Activated naive CD4-positive, alpha-beta T cell treated with anti-CD3 and anti-CD28 coated beads, Interleukin-2, amount 50 U/mL, for 24 hours (primary cell): ENCODE measurements at regions not wholly inside any gene's neighbourhood (a gene's known extent, or its start where the extent isn't known, plus 50 kb on each side); places are given as distances from the start of the nearest gene placed in this dataset.

Experiments
- H3K27ac Mint-ChIP-seq: one replicate; pipeline ENCODE4 v1.8.0; 2021; ENCODE audit warnings: mild to moderate bottlenecking, mixed read lengths
- H3K27me3 Mint-ChIP-seq: one replicate; pipeline ENCODE4 v1.8.0; 2021; ENCODE audit warnings: mixed read lengths
- H3K36me3 Mint-ChIP-seq: one replicate; pipeline ENCODE4 v1.8.0; 2021; ENCODE audit warnings: mixed read lengths
- H3K4me1 Mint-ChIP-seq: one replicate; pipeline ENCODE4 v1.8.0; 2021; ENCODE audit warnings: mixed read lengths
- H3K4me3 Mint-ChIP-seq: one replicate; pipeline ENCODE4 v1.8.0; 2021; ENCODE audit warnings: mild to moderate bottlenecking, mixed read lengths
- H3K9me3 Mint-ChIP-seq: one replicate; pipeline ENCODE4 v1.8.0; 2021; ENCODE audit warnings: mixed read lengths

GRCh38 chr13:68872338-68872737 is 1235.3 kb upstream of the ATXN8OS start:
- H3K36me3 Mint-ChIP-seq, result no peaks in the 10 kb centered on the region
- peaks cover 4% of the 10 kb centered on the region for H3K9me3 Mint-ChIP-seq
- no peaks in the 10 kb centered on the region for H3K4me1 Mint-ChIP-seq
- no peaks in the 10 kb centered on the region for H3K27me3 Mint-ChIP-seq
- H3K27ac Mint-ChIP-seq, result no peak overlapping the region
- no peak overlapping the region for H3K4me3 Mint-ChIP-seq

GRCh38 chr13:68851026-68851425 is 1256.6 kb upstream of the ATXN8OS start:
- H3K27me3 Mint-ChIP-seq, result no peaks in the 10 kb centered on the region
- H3K36me3 Mint-ChIP-seq, result no peaks in the 10 kb centered on the region
- H3K27ac Mint-ChIP-seq, result no peak overlapping the region
- no peaks in the 10 kb centered on the region for H3K4me1 Mint-ChIP-seq
- no peak overlapping the region for H3K4me3 Mint-ChIP-seq
- H3K9me3 Mint-ChIP-seq, result no peaks in the 10 kb centered on the region

- Mint-ChIP-seq H3K9me3 (no peaks in the 10 kb centered on the region), H3K4me3 (no peak overlapping the region), H3K27me3 (no peaks in the 10 kb centered on the region), H3K27ac (no peak overlapping the region), H3K4me1 (no peaks in the 10 kb centered on the region), H3K36me3 (no peaks in the 10 kb centered on the region)
These were observed 1257.5 kb upstream of the ATXN8OS start for GRCh38 chr13:68850160-68850559.

- H3K27ac Mint-ChIP-seq, result no peak overlapping the region
- no peaks in the 10 kb centered on the region for H3K9me3 Mint-ChIP-seq
- no peaks in the 10 kb centered on the region for H3K27me3 Mint-ChIP-seq
- no peaks in the 10 kb centered on the region for H3K4me1 Mint-ChIP-seq
- H3K36me3 Mint-ChIP-seq, result no peaks in the 10 kb centered on the region
- no peak overlapping the region for H3K4me3 Mint-ChIP-seq
These were observed 1261.0 kb upstream of the ATXN8OS start for GRCh38 chr13:68846663-68847062.

- H3K9me3 Mint-ChIP-seq, result peaks cover 16% of the 10 kb centered on the region
- H3K36me3 Mint-ChIP-seq, result no peaks in the 10 kb centered on the region
- no peak overlapping the region for H3K27ac Mint-ChIP-seq
- H3K27me3 Mint-ChIP-seq, result no peaks in the 10 kb centered on the region
- no peak overlapping the region for H3K4me3 Mint-ChIP-seq
- H3K4me1 Mint-ChIP-seq, result no peaks in the 10 kb centered on the region
These were observed 1273.3 kb upstream of the ATXN8OS start for GRCh38 chr13:68834375-68834774.

GRCh38 chr13:68816715-68817114 is 1290.9 kb upstream of the ATXN8OS start:
- H3K27ac Mint-ChIP-seq, result no peak overlapping the region
- H3K36me3 Mint-ChIP-seq, result no peaks in the 10 kb centered on the region
- H3K4me3 Mint-ChIP-seq, result no peak overlapping the region
- no peaks in the 10 kb centered on the region for H3K4me1 Mint-ChIP-seq
- H3K9me3 Mint-ChIP-seq, result peaks cover 6% of the 10 kb centered on the region
- H3K27me3 Mint-ChIP-seq, result no peaks in the 10 kb centered on the region

- H3K9me3 Mint-ChIP-seq, result no peaks in the 10 kb centered on the region
- H3K36me3 Mint-ChIP-seq, result no peaks in the 10 kb centered on the region
- H3K27me3 Mint-ChIP-seq, result no peaks in the 10 kb centered on the region
- H3K4me3 Mint-ChIP-seq, result no peak overlapping the region
- H3K4me1 Mint-ChIP-seq, result no peaks in the 10 kb centered on the region
- no peak overlapping the region for H3K27ac Mint-ChIP-seq
These were observed 1294.3 kb upstream of the ATXN8OS start for GRCh38 chr13:68813180-68813796.

- Mint-ChIP-seq H3K4me1 (no peaks in the 10 kb centered on the region), H3K27me3 (no peaks in the 10 kb centered on the region), H3K36me3 (no peaks in the 10 kb centered on the region), H3K9me3 (no peaks in the 10 kb centered on the region), H3K27ac (no peak overlapping the region), H3K4me3 (no peak overlapping the region)
These were observed 1297.0 kb upstream of the ATXN8OS start for GRCh38 chr13:68810660-68811059.

GRCh38 chr13:68808456-68808855 is 1299.2 kb upstream of the ATXN8OS start:
- Mint-ChIP-seq H3K4me3 (no peak overlapping the region), H3K27ac (no peak overlapping the region), H3K4me1 (no peaks in the 10 kb centered on the region), H3K9me3 (no peaks in the 10 kb centered on the region), H3K27me3 (no peaks in the 10 kb centered on the region), H3K36me3 (no peaks in the 10 kb centered on the region)

GRCh38 chr13:68806125-68806524 is 1301.5 kb upstream of the ATXN8OS start:
- no peaks in the 10 kb centered on the region for H3K9me3 Mint-ChIP-seq
- H3K4me3 Mint-ChIP-seq, result no peak overlapping the region
- H3K36me3 Mint-ChIP-seq, result no peaks in the 10 kb centered on the region
- H3K27ac Mint-ChIP-seq, result no peak overlapping the region
- no peaks in the 10 kb centered on the region for H3K4me1 Mint-ChIP-seq
- no peaks in the 10 kb centered on the region for H3K27me3 Mint-ChIP-seq

GRCh38 chr13:68784275-68784674 is 1323.4 kb upstream of the ATXN8OS start:
- no peak overlapping the region for H3K27ac Mint-ChIP-seq
- H3K4me3 Mint-ChIP-seq, result no peak overlapping the region
- no peaks in the 10 kb centered on the region for H3K36me3 Mint-ChIP-seq
- peaks cover 12% of the 10 kb centered on the region for H3K9me3 Mint-ChIP-seq
- H3K27me3 Mint-ChIP-seq, result no peaks in the 10 kb centered on the region
- no peaks in the 10 kb centered on the region for H3K4me1 Mint-ChIP-seq

- H3K4me3 Mint-ChIP-seq, result no peak overlapping the region
- no peaks in the 10 kb centered on the region for H3K9me3 Mint-ChIP-seq
These were observed 1348.0 kb upstream of the ATXN8OS start for GRCh38 chr13:68759617-68760016.

GRCh38 chr13:68749796-68750195 is 1357.8 kb upstream of the ATXN8OS start:
- Mint-ChIP-seq H3K4me3 (no peak overlapping the region), H3K36me3 (no peaks in the 10 kb centered on the region), H3K27ac (no peak overlapping the region), H3K9me3 (no peaks in the 10 kb centered on the region), H3K4me1 (no peaks in the 10 kb centered on the region), H3K27me3 (no peaks in the 10 kb centered on the region)

More at GRCh38 chr13:68759617-68760016, 1348.0 kb upstream of the ATXN8OS start:
- no peaks in the 10 kb centered on the region for H3K36me3 Mint-ChIP-seq
- H3K27ac Mint-ChIP-seq, result no peak overlapping the region
- H3K4me1 Mint-ChIP-seq, result no peaks in the 10 kb centered on the region
- no peaks in the 10 kb centered on the region for H3K27me3 Mint-ChIP-seq

GRCh38 chr13:68748038-68748437 is 1359.6 kb upstream of the ATXN8OS start:
- H3K36me3 Mint-ChIP-seq, result no peaks in the 10 kb centered on the region
- no peaks in the 10 kb centered on the region for H3K27me3 Mint-ChIP-seq
- peaks cover 5% of the 10 kb centered on the region for H3K9me3 Mint-ChIP-seq
- H3K27ac Mint-ChIP-seq, result no peak overlapping the region
- no peak overlapping the region for H3K4me3 Mint-ChIP-seq
- H3K4me1 Mint-ChIP-seq, result no peaks in the 10 kb centered on the region

- Mint-ChIP-seq H3K27me3 (no peaks in the 10 kb centered on the region), H3K9me3 (peaks cover 5% of the 10 kb centered on the region), H3K27ac (no peak overlapping the region), H3K4me1 (no peaks in the 10 kb centered on the region), H3K4me3 (no peak overlapping the region), H3K36me3 (no peaks in the 10 kb centered on the region)
These were observed 1362.1 kb upstream of the ATXN8OS start for GRCh38 chr13:68745502-68745901.

- Mint-ChIP-seq H3K4me1 (no peaks in the 10 kb centered on the region), H3K4me3 (no peak overlapping the region)
These were observed 1370.7 kb upstream of the ATXN8OS start for GRCh38 chr13:68736961-68737360.

GRCh38 chr13:68727798-68728197 is 1379.8 kb upstream of the ATXN8OS start:
- H3K4me3 Mint-ChIP-seq, result no peak overlapping the region
- no peaks in the 10 kb centered on the region for H3K36me3 Mint-ChIP-seq
- no peaks in the 10 kb centered on the region for H3K27me3 Mint-ChIP-seq
- peaks cover 2% of the 10 kb centered on the region for H3K9me3 Mint-ChIP-seq
- H3K4me1 Mint-ChIP-seq, result no peaks in the 10 kb centered on the region
- no peak overlapping the region for H3K27ac Mint-ChIP-seq

More at GRCh38 chr13:68736961-68737360, 1370.7 kb upstream of the ATXN8OS start:
- Mint-ChIP-seq H3K9me3 (peaks cover 6% of the 10 kb centered on the region), H3K27ac (no peak overlapping the region), H3K27me3 (no peaks in the 10 kb centered on the region), H3K36me3 (no peaks in the 10 kb centered on the region)
